Peyer's patch (tissue), 4 donors: ENCODE measurements at regions not wholly inside any gene's neighbourhood (a gene's known extent, or its start where the extent isn't known, plus 50 kb on each side); places are given as distances from the start of the nearest gene placed in this dataset.
"Not testable (repeated sequence)": the region's sequence is repeated elsewhere in the genome, so short reads cannot be mapped to it uniquely, and the experiment has no call there.

ENCODE experiments used
- CTCF ChIP-seq, 6 experiments: fragments of 450-650 bp in 4 of 6; fragments of 200-600 bp in 2 of 6; sonication (generic) in 1 of 6; IDR thresholded peaks; one replicate each; pipeline ENCODE4 v1.5.1; 2017 to 2019; ENCODE audit warnings: antibody characterized with exemption in 6 of 6, mild to moderate bottlenecking in 3 of 6, moderate library complexity in 1 of 6
- POLR2A ChIP-seq, 2 donors: fragments of 450-650 bp; IDR thresholded peaks; one replicate each; pipeline ENCODE4 v1.5.1; 2017; ENCODE audit warnings: antibody characterized with exemption in 2 of 2, mild to moderate bottlenecking in 2 of 2, moderate library complexity in 2 of 2

- not testable (repeated sequence) for TF ChIP-seq CTCF, POLR2A (IDR thresholded peaks at IDR 0.05)
Observed at GRCh38 chr15:85292583-85292982, 87.8 kb upstream of the AKAP13 start.
